Karpas-422 (cell line): ENCODE measurements at regions not wholly inside any gene's neighbourhood (a gene's known extent, or its start where the extent isn't known, plus 50 kb on each side); places are given as distances from the start of the nearest gene placed in this dataset.
A peak's percentile ranks its signal among the peaks of the same experiment; 100 is the strongest.

Experiments used
- DNase-seq: peaks from one replicate; pipeline ENCODE4 v3.0.0-alpha.2; 2015
- H2AFZ ChIP-seq: fragments of 200-600 bp; sonication (generic); 2 replicates; pipeline ENCODE4 v1.6.1; 2014; ENCODE audit warnings: antibody characterized with exemption, low read length, mixed read lengths
- H3K27ac ChIP-seq: fragments of 200-600 bp; sonication (generic); 2 replicates; pipeline ENCODE4 v1.5.1; 2014; ENCODE audit warnings: mild to moderate bottlenecking, low read length, moderate library complexity
- H3K27me3 ChIP-seq: fragments of 200-600 bp; sonication (generic); 2 replicates; pipeline ENCODE4 v1.6.1; 2014; ENCODE audit warnings: low read length, mixed read lengths
- H3K36me3 ChIP-seq: fragments of 200-600 bp; sonication (generic); 2 replicates; pipeline ENCODE4 v1.6.1; 2014; ENCODE audit warnings: low read length, mixed read lengths; ENCODE audit not compliant: insufficient read depth
- H3K4me1 ChIP-seq: fragments of 200-600 bp; sonication (generic); 2 replicates; pipeline ENCODE4 v1.6.1; 2014; ENCODE audit warnings: mild to moderate bottlenecking, low read length, mixed read lengths
- H3K4me2 ChIP-seq: fragments of 200-600 bp; sonication (generic); 2 replicates; pipeline ENCODE4 v1.6.1; 2014; ENCODE audit warnings: low read length, low read depth, mild to moderate bottlenecking; ENCODE audit not compliant: poor library complexity, severe bottlenecking
- H3K4me3 ChIP-seq: fragments of 200-600 bp; sonication (generic); 2 replicates; pipeline ENCODE4 v1.5.1; 2014; ENCODE audit warnings: mild to moderate bottlenecking, antibody characterized with exemption, low read length, mixed read lengths
- H3K79me2 ChIP-seq: fragments of 200-600 bp; sonication (generic); 2 replicates; pipeline ENCODE4 v1.6.1; 2014; ENCODE audit warnings: mild to moderate bottlenecking, low read length, mixed read lengths
- H3K9ac ChIP-seq: fragments of 200-600 bp; sonication (generic); 2 replicates; pipeline ENCODE4 v1.6.0; 2014; ENCODE audit warnings: low read length
- H3K9me2 ChIP-seq: fragments of 200-600 bp; sonication (generic), shearing (Covaris generic); replicated peaks from 2 replicates; pipeline ENCODE4 v1.6.0; 2014; ENCODE audit warnings: mild to moderate bottlenecking, low read length, moderate library complexity; ENCODE audit not compliant: insufficient read depth
- H3K9me3 ChIP-seq: fragments of 300-700, 200-600 bp; sonication (generic); 2 replicates; pipeline ENCODE4 v1.6.1; 2014; ENCODE audit warnings: low read length, mixed read lengths
- H4K20me1 ChIP-seq: fragments of 200-600 bp; sonication (generic); 2 replicates; pipeline ENCODE4 v1.6.1; 2014; ENCODE audit warnings: mild to moderate bottlenecking, antibody characterized with exemption, low read length, low read depth; ENCODE audit not compliant: insufficient read depth

DNA sequence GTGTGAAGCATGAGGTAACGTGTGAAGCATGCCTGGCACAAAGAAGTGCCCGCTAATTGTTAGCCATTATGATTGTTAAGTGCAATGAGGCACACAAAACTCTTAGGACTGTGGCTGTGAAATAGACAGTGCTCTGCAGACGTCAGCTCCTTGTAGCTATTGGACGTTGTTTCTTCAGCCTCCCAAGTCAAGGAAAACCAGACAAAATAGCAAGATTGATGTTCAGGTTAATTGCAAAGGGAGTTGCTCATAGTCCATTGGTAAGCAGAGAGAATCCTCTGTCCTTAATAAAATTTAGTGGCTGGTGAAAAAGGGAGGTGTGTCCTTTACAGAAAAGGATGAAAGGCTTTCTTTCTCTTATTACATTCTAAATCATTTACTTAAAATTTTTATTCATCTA lies 54.6 kb upstream of the MBP start:
- Histone ChIP-seq H3K36me3 (no peaks in the 10 kb centered on the region), H3K9ac (no peak overlapping the region), H3K27ac (no peak overlapping the region), H3K4me3 (no peak overlapping the region), H2AFZ (no peak overlapping the region), H3K79me2 (no peaks in the 10 kb centered on the region), H3K27me3 (no peaks in the 10 kb centered on the region; the same call in 1 of the 2 replicates), H3K9me3 (no peaks in the 10 kb centered on the region), H3K9me2 (no peaks in the 10 kb centered on the region), H3K4me1 (no peaks in the 10 kb centered on the region), H4K20me1 (no peaks in the 10 kb centered on the region), H3K4me2 (no peak overlapping the region)
- DNase-seq, result no peak

DNA sequence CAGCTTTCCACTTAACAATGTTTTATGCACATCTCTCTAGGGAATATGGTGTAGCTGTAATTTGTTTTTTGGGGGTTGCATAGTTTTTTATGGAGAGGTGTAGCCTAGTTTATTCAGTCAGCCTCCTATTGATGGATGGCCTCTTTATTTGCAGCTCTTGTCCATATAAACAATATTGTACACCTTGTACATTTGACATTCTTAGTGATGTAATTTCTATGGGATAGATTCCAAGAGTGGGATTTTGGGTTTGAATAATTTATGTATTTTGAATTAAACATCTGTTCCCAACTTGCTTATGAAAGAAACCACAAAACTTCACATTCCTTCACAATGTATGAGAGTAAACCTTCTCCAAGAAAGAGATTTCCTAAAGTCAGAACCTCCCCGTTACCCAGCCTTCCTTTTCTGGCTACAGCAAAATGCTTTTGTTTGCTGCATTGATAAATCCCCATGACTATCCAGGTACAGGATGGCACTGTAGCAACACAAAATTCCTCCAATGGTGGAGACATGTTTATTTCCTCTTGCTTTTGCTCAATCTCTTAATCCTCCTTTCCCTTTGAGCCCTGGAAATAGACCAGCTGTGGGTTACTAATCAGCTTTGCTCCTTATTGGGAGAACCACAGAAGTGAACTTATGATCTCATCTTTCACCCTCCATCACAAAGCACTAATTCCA lies 58.4 kb upstream of the GALR1 start:
- H3K9me3 ChIP-seq, result no peaks in the 10 kb centered on the region
- H4K20me1 ChIP-seq, result no peaks in the 10 kb centered on the region
- no peaks in the 10 kb centered on the region for H3K4me1 ChIP-seq
- H3K4me3 ChIP-seq, result no peak overlapping the region
- no peaks in the 10 kb centered on the region for H3K36me3 ChIP-seq
- H2AFZ ChIP-seq, result no peak overlapping the region
- H3K79me2 ChIP-seq, result no peaks in the 10 kb centered on the region
- H3K27me3 ChIP-seq, result no peaks in the 10 kb centered on the region; the same call in 1 of the 2 replicates
- no peak overlapping the region for H3K27ac ChIP-seq
- no peak overlapping the region for H3K9ac ChIP-seq
- DNase-seq, result no peak
- H3K4me2 ChIP-seq, result no peak overlapping the region
- no peaks in the 10 kb centered on the region for H3K9me2 ChIP-seq

DNA sequence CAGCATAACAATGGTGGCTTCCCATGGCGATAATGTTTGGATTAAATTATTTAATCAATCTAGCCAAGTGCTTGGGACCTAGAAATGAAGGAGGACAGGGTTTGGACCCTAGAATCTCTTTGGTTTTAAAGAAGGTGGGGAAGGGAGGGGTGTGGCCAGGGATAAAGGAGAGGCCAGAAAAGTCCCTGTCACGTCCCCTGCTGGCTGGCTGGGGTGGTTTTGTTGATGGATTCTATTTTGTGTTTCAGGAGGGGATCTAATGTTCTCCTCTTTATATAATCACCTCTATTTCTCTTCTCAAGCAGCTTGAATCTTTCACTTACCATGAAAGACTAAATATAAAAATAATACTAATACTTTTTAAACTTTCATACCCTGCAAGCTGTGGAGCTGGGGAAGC lies 52.6 kb upstream of the GALR1 start:
- H3K79me2 ChIP-seq, result no peaks in the 10 kb centered on the region
- no peaks in the 10 kb centered on the region for H3K9me3 ChIP-seq
- no peaks in the 10 kb centered on the region for H3K9me2 ChIP-seq
- H2AFZ ChIP-seq, result no peak overlapping the region
- H3K36me3 ChIP-seq, result no peaks in the 10 kb centered on the region
- no peaks in the 10 kb centered on the region for H3K27me3 ChIP-seq
- H3K4me1 ChIP-seq, result peaks cover 2% of the 10 kb centered on the region; the same call in 1 of the 2 replicates
- no peak overlapping the region for H3K9ac ChIP-seq
- no peaks in the 10 kb centered on the region for H4K20me1 ChIP-seq
- no peak overlapping the region for H3K27ac ChIP-seq
- H3K4me2 ChIP-seq, result no peak overlapping the region
- H3K4me3 ChIP-seq, result no peak overlapping the region
- DNase-seq, result peak; percentile 73

- H3K9me3 ChIP-seq, result no peaks in the 10 kb centered on the region
- DNase-seq, result no peak
- no peaks in the 10 kb centered on the region for H3K36me3 ChIP-seq
- no peak overlapping the region for H3K4me2 ChIP-seq
- no peaks in the 10 kb centered on the region for H4K20me1 ChIP-seq
- no peak overlapping the region for H3K9ac ChIP-seq
- no peak overlapping the region for H3K27ac ChIP-seq
- no peak overlapping the region for H3K4me3 ChIP-seq
- no peaks in the 10 kb centered on the region for H3K9me2 ChIP-seq
- H3K27me3 ChIP-seq, result no peaks in the 10 kb centered on the region
- H3K4me1 ChIP-seq, result peaks cover 2% of the 10 kb centered on the region; the same call in 1 of the 2 replicates
- H3K79me2 ChIP-seq, result no peaks in the 10 kb centered on the region
- no peak overlapping the region for H2AFZ ChIP-seq
Observed at GRCh38 chr18:77198663-77199062, 51.0 kb upstream of the GALR1 start.

DNA sequence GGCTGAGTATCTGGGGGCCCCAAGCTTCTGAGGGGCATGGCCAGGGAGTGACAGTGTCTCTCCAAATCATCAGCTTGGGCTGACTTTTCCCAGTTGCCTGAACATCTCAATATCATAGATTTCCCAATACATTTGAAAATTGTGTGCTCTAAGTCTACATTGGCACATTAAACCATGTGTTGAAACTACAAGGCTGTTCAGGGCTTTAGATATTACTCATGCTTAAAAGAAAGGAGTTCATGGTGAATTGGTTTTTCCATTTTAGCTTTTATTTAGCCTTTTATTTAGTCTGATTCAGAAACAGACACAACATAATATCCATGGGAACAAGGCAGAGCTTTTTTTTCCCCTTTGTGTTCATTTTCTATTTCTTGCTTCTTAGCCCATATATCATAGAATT lies 49.9 kb upstream of the GALR1 start:
- H3K9me3 ChIP-seq, result no peaks in the 10 kb centered on the region
- H3K79me2 ChIP-seq, result no peaks in the 10 kb centered on the region
- no peak overlapping the region for H3K9ac ChIP-seq
- no peaks in the 10 kb centered on the region for H3K36me3 ChIP-seq
- H3K4me3 ChIP-seq, result no peak overlapping the region
- no peaks in the 10 kb centered on the region for H3K9me2 ChIP-seq
- H4K20me1 ChIP-seq, result no peaks in the 10 kb centered on the region
- peaks cover 2% of the 10 kb centered on the region; the same call in 1 of the 2 replicates for H3K4me1 ChIP-seq
- H3K27ac ChIP-seq, result no peak overlapping the region
- no peak overlapping the region for H2AFZ ChIP-seq
- no peaks in the 10 kb centered on the region for H3K27me3 ChIP-seq
- no peak for DNase-seq
- H3K4me2 ChIP-seq, result no peak overlapping the region
